ENCODE measurements at regions not wholly inside any gene's neighbourhood (a gene's known extent, or its start where the extent isn't known, plus 50 kb on each side); places are given as distances from the start of the nearest gene placed in this dataset.
"Not testable (repeated sequence)": the region's sequence is repeated elsewhere in the genome, so short reads cannot be mapped to it uniquely, and the experiment has no call there.

DNA sequence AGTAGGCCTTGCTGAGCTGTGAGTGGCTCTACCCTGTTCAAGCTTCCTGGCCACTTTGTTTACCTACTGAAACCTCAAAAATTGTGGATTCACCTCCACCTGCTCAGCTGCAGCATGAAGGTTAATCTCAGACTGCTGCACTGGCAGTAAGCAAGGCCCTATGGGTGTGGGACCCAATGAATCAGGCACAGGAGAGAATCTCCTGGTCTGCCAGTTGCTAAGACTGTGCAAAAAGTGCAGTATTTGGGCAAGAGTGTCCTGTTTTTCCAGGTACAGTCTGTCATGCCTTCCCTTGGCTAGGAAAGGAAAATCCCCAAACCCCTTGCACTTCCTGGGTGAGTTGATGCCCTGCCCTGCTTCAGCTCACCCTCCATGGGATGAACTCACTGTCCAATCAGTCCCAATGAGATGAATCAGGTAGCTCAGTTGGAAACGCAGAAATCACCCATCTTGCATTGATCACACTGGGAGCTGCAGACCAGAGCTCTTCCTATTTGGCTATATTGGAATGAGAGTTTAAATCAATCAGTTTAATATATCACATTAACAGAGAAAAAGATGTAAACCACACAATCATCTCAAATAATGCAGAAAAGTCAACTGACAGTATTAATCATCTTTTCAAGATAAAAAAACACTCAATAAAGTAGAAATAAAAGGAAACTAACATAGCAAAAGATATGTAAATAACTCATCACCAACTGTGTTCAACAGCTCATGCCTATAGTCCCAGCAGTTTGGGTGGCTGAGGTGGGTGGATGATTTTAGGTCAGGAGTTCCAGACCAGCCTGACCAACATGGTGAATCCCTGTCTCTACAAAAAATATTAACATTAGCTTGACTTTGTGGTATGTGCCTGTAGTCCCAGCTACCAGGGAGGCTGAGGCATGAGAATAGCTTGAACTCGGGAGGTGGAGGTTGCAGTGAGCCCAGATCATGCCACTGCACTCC is 1638.4 kb downstream of the SPATA31A7 start:
- TF ChIP-seq, protein P1, sequence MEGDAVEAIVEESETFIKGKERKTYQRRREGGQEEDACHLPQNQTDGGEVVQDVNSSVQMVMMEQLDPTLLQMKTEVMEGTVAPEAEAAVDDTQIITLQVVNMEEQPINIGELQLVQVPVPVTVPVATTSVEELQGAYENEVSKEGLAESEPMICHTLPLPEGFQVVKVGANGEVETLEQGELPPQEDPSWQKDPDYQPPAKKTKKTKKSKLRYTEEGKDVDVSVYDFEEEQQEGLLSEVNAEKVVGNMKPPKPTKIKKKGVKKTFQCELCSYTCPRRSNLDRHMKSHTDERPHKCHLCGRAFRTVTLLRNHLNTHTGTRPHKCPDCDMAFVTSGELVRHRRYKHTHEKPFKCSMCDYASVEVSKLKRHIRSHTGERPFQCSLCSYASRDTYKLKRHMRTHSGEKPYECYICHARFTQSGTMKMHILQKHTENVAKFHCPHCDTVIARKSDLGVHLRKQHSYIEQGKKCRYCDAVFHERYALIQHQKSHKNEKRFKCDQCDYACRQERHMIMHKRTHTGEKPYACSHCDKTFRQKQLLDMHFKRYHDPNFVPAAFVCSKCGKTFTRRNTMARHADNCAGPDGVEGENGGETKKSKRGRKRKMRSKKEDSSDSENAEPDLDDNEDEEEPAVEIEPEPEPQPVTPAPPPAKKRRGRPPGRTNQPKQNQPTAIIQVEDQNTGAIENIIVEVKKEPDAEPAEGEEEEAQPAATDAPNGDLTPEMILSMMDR (conservative IDR thresholded peaks at IDR 0.05), result not testable (repeated sequence)
- TF ChIP-seq ZFX (IDR thresholded peaks at IDR 0.05), result not testable (repeated sequence)

Measured in C4-2B (cell line).